ACC112 (cell line): ENCODE measurements at regions not wholly inside any gene's neighbourhood (a gene's known extent, or its start where the extent isn't known, plus 50 kb on each side); places are given as distances from the start of the nearest gene placed in this dataset.

Source experiments
- H2AFZ ChIP-seq: fragments of 200-600 bp; sonication (generic); one replicate; pipeline ENCODE4 v1.6.0; 2017; ENCODE audit warnings: antibody characterized with exemption, low read length; ENCODE audit not compliant: unreplicated experiment
- H3K27ac ChIP-seq: fragments of 200-600 bp; sonication (generic); 2 replicates; pipeline ENCODE4 v1.5.1; 2014; ENCODE audit warnings: low read depth, mild to moderate bottlenecking, antibody characterized with exemption, low read length, moderate library complexity
- H3K27me3 ChIP-seq: fragments of 200-600 bp; sonication (generic); 2 replicates; pipeline ENCODE4 v1.6.1; 2014; ENCODE audit warnings: mild to moderate bottlenecking, antibody characterized with exemption, low read length, moderate library complexity, mixed read lengths; ENCODE audit not compliant: insufficient read depth
- H3K36me3 ChIP-seq: fragments of 200-600 bp; sonication (generic); 2 replicates; pipeline ENCODE4 v1.6.1; 2016; ENCODE audit warnings: mild to moderate bottlenecking, antibody characterized with exemption, low read length, moderate library complexity, mixed read lengths; ENCODE audit not compliant: insufficient read depth
- H3K4me1 ChIP-seq: fragments of 200-600 bp; sonication (generic); one replicate; pipeline ENCODE4 v1.6.1; 2016; ENCODE audit warnings: low read length, mixed read lengths; ENCODE audit not compliant: insufficient read depth, unreplicated experiment, control insufficient read depth
- H3K4me3 ChIP-seq: fragments of 200-600 bp; sonication (generic); 2 replicates; pipeline ENCODE4 v1.5.1; 2014; ENCODE audit warnings: mild to moderate bottlenecking, low read depth, low read length
- H3K79me2 ChIP-seq: fragments of 200-600 bp; sonication (generic); one replicate; pipeline ENCODE4 v1.6.0; 2016; ENCODE audit warnings: low read length; ENCODE audit not compliant: control insufficient read depth, unreplicated experiment, insufficient read depth

- Histone ChIP-seq H3K4me1 (peaks cover 22% of the 10 kb centered on the region), H2AFZ (no peak overlapping the region), H3K27ac (no peak overlapping the region), H3K27me3 (no peaks in the 10 kb centered on the region), H3K36me3 (no peaks in the 10 kb centered on the region), H3K4me3 (no peak overlapping the region), H3K79me2 (no peaks in the 10 kb centered on the region)
Measured at GRCh38 chr2:43127208-43127940, 99.0 kb downstream of the ZFP36L2 start.

GRCh38 chr2:43126817-43127207 lies 99.6 kb downstream of the ZFP36L2 start:
- Histone ChIP-seq H3K4me1 (peaks cover 22% of the 10 kb centered on the region), H3K79me2 (no peaks in the 10 kb centered on the region), H2AFZ (no peak overlapping the region)

DNA sequence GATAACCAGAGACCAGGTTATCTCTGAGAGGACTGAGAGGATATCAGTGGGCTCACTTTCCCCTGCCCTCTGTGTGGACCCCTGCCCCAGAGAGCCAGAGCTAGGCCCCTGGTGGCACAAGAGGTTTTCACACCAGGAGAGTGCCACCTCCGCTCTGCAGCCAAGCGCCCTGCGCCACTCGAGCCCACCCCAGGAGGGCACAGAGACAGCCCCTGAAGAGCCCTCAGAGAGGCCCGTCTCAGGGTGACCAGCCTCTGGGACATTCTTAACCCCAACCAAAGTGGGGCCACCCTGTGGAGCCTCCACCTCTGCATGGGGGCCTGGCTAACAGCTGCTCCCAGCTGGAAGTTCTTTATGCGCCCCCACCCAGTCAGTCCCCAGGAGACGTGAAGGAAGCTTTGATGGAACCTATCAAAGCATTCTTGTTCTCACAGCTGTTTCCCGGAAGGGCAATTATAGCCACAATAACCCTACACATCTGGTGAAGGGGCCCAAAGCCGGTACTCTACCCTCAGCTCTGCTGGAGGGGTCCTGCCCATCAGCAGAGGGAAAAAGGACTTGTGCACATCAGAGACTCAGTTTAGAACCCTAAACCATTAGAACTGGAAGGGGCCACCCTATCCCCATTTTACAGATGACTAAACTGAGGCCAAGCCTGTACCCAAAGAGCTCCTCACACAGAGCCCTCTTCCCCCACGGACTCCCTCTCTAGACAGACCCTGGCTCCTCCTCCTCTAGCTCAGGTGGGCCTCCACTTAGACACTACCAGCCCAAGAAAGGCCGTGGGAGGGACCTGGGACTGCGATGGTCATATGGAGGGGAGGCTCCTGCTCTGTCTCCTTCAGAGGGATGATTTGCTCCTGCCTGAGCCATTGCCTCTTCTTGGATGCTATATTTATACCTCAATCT lies 101.1 kb downstream of the ZFP36L2 start:
- Histone ChIP-seq H2AFZ (no peak overlapping the region), H3K4me1 (peaks cover 11% of the 10 kb centered on the region), H3K4me3 (no peak overlapping the region), H3K27ac (no peak overlapping the region), H3K79me2 (no peaks in the 10 kb centered on the region), H3K36me3 (no peaks in the 10 kb centered on the region), H3K27me3 (no peaks in the 10 kb centered on the region)

More at GRCh38 chr2:43126817-43127207, 99.6 kb downstream of the ZFP36L2 start:
- Histone ChIP-seq H3K4me3 (no peak overlapping the region), H3K36me3 (no peaks in the 10 kb centered on the region), H3K27me3 (no peaks in the 10 kb centered on the region), H3K27ac (no peak overlapping the region)

- H3K4me1 ChIP-seq: peaks cover 4% of the 10 kb centered on the region
- H2AFZ ChIP-seq: no peak overlapping the region
- no peaks in the 10 kb centered on the region for H3K79me2 ChIP-seq
- H3K36me3 ChIP-seq: no peaks in the 10 kb centered on the region
- H3K4me3 ChIP-seq: no peak overlapping the region
- H3K27me3 ChIP-seq: no peaks in the 10 kb centered on the region
- no peak overlapping the region for H3K27ac ChIP-seq
Measured at GRCh38 chr2:43124687-43125057, 101.7 kb downstream of the ZFP36L2 start.

DNA sequence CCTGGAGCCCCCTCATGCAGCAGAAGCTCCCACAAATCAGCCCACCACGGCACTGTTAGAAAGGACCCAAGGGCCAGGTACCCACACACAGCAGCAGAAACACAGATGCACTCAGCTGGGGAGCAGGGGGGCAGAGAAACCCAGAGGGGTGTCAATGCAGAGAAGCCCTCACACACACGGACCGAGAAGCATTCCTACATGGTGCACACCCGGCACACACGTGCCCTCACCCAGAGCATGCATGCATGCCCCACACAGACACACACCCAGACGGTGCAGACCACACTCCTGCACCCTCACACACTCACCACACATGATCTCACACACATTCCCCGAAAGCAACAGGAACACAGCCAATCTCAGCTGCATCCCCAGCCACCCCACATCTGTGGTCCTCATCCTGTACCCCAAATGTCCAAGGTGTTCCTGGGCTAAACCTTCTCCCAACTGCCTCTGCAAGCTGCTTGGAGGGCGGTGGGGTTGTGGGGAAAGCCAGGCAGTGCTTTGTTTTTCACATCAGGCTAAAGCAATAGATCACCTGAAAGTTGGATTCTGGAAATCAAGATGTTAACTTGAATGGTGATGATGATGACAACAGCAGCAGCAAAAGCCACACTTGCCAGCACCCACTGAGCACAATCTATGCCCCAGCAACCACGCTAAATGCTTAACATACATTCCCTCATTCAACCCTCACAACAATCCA lies 102.3 kb downstream of the ZFP36L2 start:
- 0 out of 2 replicates have a peak, but pooled peaks cover 5% of the 10 kb centered on the region for H3K36me3 ChIP-seq
- no peaks in the 10 kb centered on the region for H3K4me1 ChIP-seq
- no peak overlapping the region for H3K4me3 ChIP-seq
- no peaks in the 10 kb centered on the region for H3K79me2 ChIP-seq
- no peak overlapping the region for H3K27ac ChIP-seq
- H2AFZ ChIP-seq: no peak overlapping the region
- no peaks in the 10 kb centered on the region for H3K27me3 ChIP-seq

DNA sequence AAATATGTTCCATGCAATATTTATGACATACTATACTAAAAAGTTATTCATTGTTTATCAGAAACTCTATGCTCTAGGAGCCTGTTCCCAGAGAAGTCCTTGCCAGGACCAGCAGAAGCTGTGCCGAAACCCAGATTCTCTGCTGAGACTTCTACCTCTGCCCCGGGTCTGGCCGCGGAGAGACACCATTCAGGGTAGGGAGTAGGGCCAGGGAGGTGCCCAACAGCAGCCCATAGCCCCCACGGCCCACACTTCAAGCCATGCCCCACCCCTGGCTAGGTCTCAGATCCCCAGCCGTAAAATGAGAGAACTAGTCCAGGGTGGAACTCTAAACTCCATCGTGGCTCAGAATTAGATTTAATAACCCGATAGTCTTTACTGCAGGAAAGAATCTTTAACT lies 102.9 kb downstream of the ZFP36L2 start:
- Histone ChIP-seq H3K4me1 (no peaks in the 10 kb centered on the region), H3K36me3 (0 out of 2 replicates have a peak, but pooled peaks cover 7% of the 10 kb centered on the region), H3K27me3 (no peaks in the 10 kb centered on the region), H3K79me2 (no peaks in the 10 kb centered on the region), H2AFZ (no peak overlapping the region), H3K4me3 (no peak overlapping the region), H3K27ac (no peak overlapping the region)

- Histone ChIP-seq H2AFZ (no peak overlapping the region), H3K4me3 (no peak overlapping the region), H3K36me3 (0 out of 2 replicates have a peak, but pooled peaks cover 7% of the 10 kb centered on the region)
Measured at GRCh38 chr2:43123028-43123427, 103.4 kb downstream of the ZFP36L2 start.

GRCh38 chr2:43121580-43122314 lies 104.7 kb downstream of the ZFP36L2 start:
- Histone ChIP-seq H2AFZ (no peak overlapping the region), H3K36me3 (0 out of 2 replicates have a peak, but pooled peaks cover 7% of the 10 kb centered on the region), H3K4me1 (no peaks in the 10 kb centered on the region), H3K79me2 (no peaks in the 10 kb centered on the region), H3K27me3 (no peaks in the 10 kb centered on the region), H3K4me3 (no peak overlapping the region), H3K27ac (no peak overlapping the region)

More at GRCh38 chr2:43123028-43123427, 103.4 kb downstream of the ZFP36L2 start:
- Histone ChIP-seq H3K27me3 (no peaks in the 10 kb centered on the region), H3K27ac (no peak overlapping the region), H3K4me1 (no peaks in the 10 kb centered on the region), H3K79me2 (no peaks in the 10 kb centered on the region)

DNA sequence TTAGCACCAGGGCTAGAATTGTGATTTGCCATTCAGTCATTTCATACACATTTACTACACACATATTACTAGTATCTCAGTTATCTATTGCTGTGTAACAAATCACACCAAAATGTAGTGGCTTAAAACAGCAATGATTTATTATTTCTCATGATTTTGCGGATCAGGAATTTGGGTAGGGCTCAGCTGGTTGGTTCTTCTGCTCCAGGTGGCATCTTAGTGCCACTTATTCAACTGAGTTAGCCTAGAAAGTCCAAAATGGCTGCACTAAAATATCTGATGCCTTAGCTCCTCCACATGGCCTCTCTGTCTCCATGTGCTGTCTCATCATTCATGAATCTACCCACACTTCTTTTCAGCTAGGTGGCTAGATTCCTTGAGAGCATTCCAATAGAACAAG lies 107.1 kb downstream of the ZFP36L2 start:
- no peak overlapping the region for H3K4me3 ChIP-seq
- 0 out of 2 replicates have a peak, but pooled peaks cover 7% of the 10 kb centered on the region for H3K36me3 ChIP-seq
- no peak overlapping the region for H2AFZ ChIP-seq
- peaks cover under 1% of the 10 kb centered on the region for H3K4me1 ChIP-seq
- H3K27me3 ChIP-seq: no peaks in the 10 kb centered on the region
- no peaks in the 10 kb centered on the region for H3K79me2 ChIP-seq
- no peak overlapping the region for H3K27ac ChIP-seq
